GM12874 (cell line): ENCODE measurements at regions not wholly inside any gene's neighbourhood (a gene's known extent, or its start where the extent isn't known, plus 50 kb on each side); places are given as distances from the start of the nearest gene placed in this dataset.

Experiments
- CTCF ChIP-seq: IDR thresholded peaks from 2 replicates; pipeline ENCODE4 v1.5.1; 2011; ENCODE audit warnings: low read depth, mild to moderate bottlenecking, control low read depth, low read length, moderate library complexity; ENCODE audit not compliant: insufficient read depth

- TF ChIP-seq CTCF, result no peak
Measured at GRCh38 chr18:38520786-38521185, 955.2 kb upstream of the CELF4 start.

GRCh38 chr18:38502539-38502938 lies 936.9 kb upstream of the CELF4 start:
- TF ChIP-seq CTCF, result no peak

GRCh38 chr18:38497266-38497665 lies 931.7 kb upstream of the CELF4 start:
- no peak for TF ChIP-seq CTCF

- no peak for TF ChIP-seq CTCF
Measured at GRCh38 chr18:38496222-38496793, 930.7 kb upstream of the CELF4 start.

GRCh38 chr18:38494065-38494464 lies 928.5 kb upstream of the CELF4 start:
- TF ChIP-seq CTCF, result no peak

- TF ChIP-seq CTCF, result no peak
Measured at GRCh38 chr18:38491195-38491594, 925.6 kb upstream of the CELF4 start.

GRCh38 chr18:38487521-38487920 lies 921.9 kb upstream of the CELF4 start:
- no peak for TF ChIP-seq CTCF
